ENCODE measurements at regions not wholly inside any gene's neighbourhood (a gene's known extent, or its start where the extent isn't known, plus 50 kb on each side); places are given as distances from the start of the nearest gene placed in this dataset.

DNA sequence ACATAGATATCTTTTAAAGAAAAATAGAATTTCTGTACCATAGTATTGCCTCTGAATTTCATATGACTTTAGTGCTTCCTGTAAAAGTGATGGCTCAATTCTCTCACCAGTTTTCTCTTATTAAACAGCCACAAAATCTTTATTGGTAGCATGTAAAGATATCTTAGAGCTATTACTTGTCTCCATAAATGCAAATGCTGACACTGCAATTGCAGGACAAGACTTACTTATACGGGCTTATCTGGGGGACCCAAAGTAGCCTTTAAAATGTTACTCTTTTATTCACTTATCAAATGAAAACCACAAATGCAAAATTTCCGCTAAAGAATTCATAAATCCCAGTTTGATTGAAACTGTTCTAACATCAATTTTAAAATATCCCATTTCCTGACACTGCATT, 287.1 kb upstream of the SPTLC3 start:
- TF ChIP-seq EP300 (IDR thresholded peaks at IDR 0.05): no peak
- TF ChIP-seq, protein P1, sequence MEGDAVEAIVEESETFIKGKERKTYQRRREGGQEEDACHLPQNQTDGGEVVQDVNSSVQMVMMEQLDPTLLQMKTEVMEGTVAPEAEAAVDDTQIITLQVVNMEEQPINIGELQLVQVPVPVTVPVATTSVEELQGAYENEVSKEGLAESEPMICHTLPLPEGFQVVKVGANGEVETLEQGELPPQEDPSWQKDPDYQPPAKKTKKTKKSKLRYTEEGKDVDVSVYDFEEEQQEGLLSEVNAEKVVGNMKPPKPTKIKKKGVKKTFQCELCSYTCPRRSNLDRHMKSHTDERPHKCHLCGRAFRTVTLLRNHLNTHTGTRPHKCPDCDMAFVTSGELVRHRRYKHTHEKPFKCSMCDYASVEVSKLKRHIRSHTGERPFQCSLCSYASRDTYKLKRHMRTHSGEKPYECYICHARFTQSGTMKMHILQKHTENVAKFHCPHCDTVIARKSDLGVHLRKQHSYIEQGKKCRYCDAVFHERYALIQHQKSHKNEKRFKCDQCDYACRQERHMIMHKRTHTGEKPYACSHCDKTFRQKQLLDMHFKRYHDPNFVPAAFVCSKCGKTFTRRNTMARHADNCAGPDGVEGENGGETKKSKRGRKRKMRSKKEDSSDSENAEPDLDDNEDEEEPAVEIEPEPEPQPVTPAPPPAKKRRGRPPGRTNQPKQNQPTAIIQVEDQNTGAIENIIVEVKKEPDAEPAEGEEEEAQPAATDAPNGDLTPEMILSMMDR (IDR thresholded peaks at IDR 0.05): no peak
- TF ChIP-seq POLR2AphosphoS5 (IDR thresholded peaks at IDR 0.05): no peak
- no peak for TF ChIP-seq POLR2A (IDR thresholded peaks at IDR 0.05)
- Histone ChIP-seq H3K27me3 (no peaks in the 10 kb centered on the region), H3K4me1 (no peaks in the 10 kb centered on the region), H3K36me3 (no peaks in the 10 kb centered on the region), H3K4me3 (no peak overlapping the region), H3K27ac (no peak overlapping the region), H3K9me3 (no peaks in the 10 kb centered on the region)
- 46 to 66% methylated on average over 2 of the region's 2 CpGs for WGBS, 2 donors
- ATAC-seq (ENCODE audit: low FRiP score in 2 of 2) (no peak), DNase-seq (no peak)

GRCh38 chr20:12722091-12722490, 286.7 kb upstream of the SPTLC3 start:
- no peak overlapping the region for H3K4me3 ChIP-seq
- 70 to 100% methylated on average over 1 of the region's 1 CpG for WGBS, 2 donors
- TF ChIP-seq POLR2A (IDR thresholded peaks at IDR 0.05): no peak
- TF ChIP-seq, protein P1 (IDR thresholded peaks at IDR 0.05): no peak
- TF ChIP-seq POLR2AphosphoS5 (IDR thresholded peaks at IDR 0.05): no peak
- H3K27me3 ChIP-seq: no peaks in the 10 kb centered on the region
- ATAC-seq (ENCODE audit: low FRiP score in 2 of 2): no peak
- no peaks in the 10 kb centered on the region for H3K4me1 ChIP-seq
- DNase-seq: no peak
- no peak overlapping the region for H3K27ac ChIP-seq
- H3K36me3 ChIP-seq: no peaks in the 10 kb centered on the region
- H3K9me3 ChIP-seq: no peaks in the 10 kb centered on the region

DNA sequence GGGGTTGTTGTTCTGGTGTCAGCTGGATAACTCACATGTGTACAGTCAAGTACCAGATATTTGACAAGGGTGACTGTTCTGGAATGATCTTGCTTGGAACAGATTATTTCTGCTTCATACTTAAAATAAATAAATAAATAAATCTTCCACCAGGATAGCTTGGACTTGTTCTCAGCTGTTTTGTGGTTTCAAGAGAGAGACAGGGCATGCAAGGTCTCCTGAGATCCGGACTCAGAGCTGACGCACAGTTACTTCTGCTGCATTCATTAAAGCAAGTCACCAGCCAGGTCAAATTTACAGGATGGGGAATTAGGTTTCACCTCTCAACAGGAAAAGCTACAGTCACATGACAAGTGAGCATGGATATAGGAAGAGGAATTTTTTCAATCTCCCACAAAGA, 285.0 kb upstream of the SPTLC3 start:
- TF ChIP-seq POLR2AphosphoS5 (IDR thresholded peaks at IDR 0.05) (no peak), POLR2A (IDR thresholded peaks at IDR 0.05) (no peak), EP300 (IDR thresholded peaks at IDR 0.05) (no peak)
- TF ChIP-seq, protein P1 (IDR thresholded peaks at IDR 0.05): no peak
- WGBS, 2 donors: 88 to 98% methylated on average over 2 of the region's 2 CpGs
- Histone ChIP-seq H3K36me3 (no peaks in the 10 kb centered on the region), H3K4me1 (no peaks in the 10 kb centered on the region), H3K27me3 (no peaks in the 10 kb centered on the region), H3K9me3 (no peaks in the 10 kb centered on the region), H3K4me3 (no peak overlapping the region), H3K27ac (no peak overlapping the region)
- no peak for ATAC-seq (ENCODE audit: low FRiP score in 2 of 2)
- DNase-seq: no peak

DNA sequence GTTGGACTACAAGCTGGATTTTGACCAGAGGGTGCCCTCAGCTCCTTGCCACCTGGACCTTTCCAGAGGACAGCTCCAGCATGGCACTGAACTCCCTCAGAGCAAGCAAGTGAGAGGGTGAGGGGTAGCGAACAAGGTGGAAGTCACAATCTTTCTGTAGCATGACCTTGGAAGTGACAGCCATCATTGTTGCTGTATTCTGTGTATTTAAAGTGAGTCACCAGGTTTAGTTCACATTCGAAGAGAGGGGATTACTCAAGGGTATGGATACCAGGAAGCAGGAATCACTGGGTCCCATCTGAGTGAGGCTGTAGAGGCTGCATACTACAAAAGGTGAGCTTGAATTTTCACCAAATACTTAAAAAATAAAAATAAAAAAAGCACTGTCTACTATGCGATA, 280.0 kb upstream of the SPTLC3 start:
- Histone ChIP-seq H3K27me3 (no peaks in the 10 kb centered on the region), H3K9me3 (no peaks in the 10 kb centered on the region), H3K4me1 (no peaks in the 10 kb centered on the region), H3K27ac (no peak overlapping the region), H3K36me3 (no peaks in the 10 kb centered on the region), H3K4me3 (no peak overlapping the region)
- WGBS, 2 donors: 81 to 86% methylated on average over 3 of the region's 3 CpGs
- TF ChIP-seq POLR2A (IDR thresholded peaks at IDR 0.05) (no peak), POLR2AphosphoS5 (IDR thresholded peaks at IDR 0.05) (no peak), EP300 (IDR thresholded peaks at IDR 0.05) (no peak)
- TF ChIP-seq, protein P1 (IDR thresholded peaks at IDR 0.05): no peak
- DNase-seq (no peak), ATAC-seq (ENCODE audit: low FRiP score in 2 of 2) (no peak)

- Histone ChIP-seq H3K27ac (no peak overlapping the region), H3K27me3 (no peaks in the 10 kb centered on the region), H3K4me1 (no peaks in the 10 kb centered on the region), H3K36me3 (no peaks in the 10 kb centered on the region), H3K9me3 (no peaks in the 10 kb centered on the region), H3K4me3 (no peak overlapping the region)
- ATAC-seq (ENCODE audit: low FRiP score in 2 of 2): no peak
- no peak for TF ChIP-seq POLR2A (IDR thresholded peaks at IDR 0.05)
- no peak for TF ChIP-seq EP300 (IDR thresholded peaks at IDR 0.05)
- no peak for TF ChIP-seq POLR2AphosphoS5 (IDR thresholded peaks at IDR 0.05)
- TF ChIP-seq, protein P1 (IDR thresholded peaks at IDR 0.05): no peak
- no peak for DNase-seq
Measured at GRCh38 chr20:12729326-12729725, 279.4 kb upstream of the SPTLC3 start.

All from upper lobe of left lung (tissue), 6 donors.